ENCODE measurements at regions not wholly inside any gene's neighbourhood (a gene's known extent, or its start where the extent isn't known, plus 50 kb on each side); places are given as distances from the start of the nearest gene placed in this dataset.
"Not testable (repeated sequence)": the region's sequence is repeated elsewhere in the genome, so short reads cannot be mapped to it uniquely, and the experiment has no call there.

GRCh38 chr9:75566813-75567212 is 323.7 kb upstream of the PCSK5 start:
- CTCF ChIA-PET (ENCODE audit: low intra/inter-chr PET ratio, low total read pairs); H4K20me1 ChIP-seq (ENCODE audit: insufficient read depth, low read length); H2AFZ ChIP-seq (ENCODE audit: low read length); H3K79me2 ChIP-seq (ENCODE audit: insufficient read depth, low read length); intact Hi-C loops (cut with micrococcal nuclease; ENCODE audit: unreplicated experiment); in situ Hi-C loops (cut with HindIII; ENCODE audit: extremely low pct_ligation_motif_present, low pct_unique_long_range_greater_than_20kb); H3K4me3 ChIP-seq (replicated peaks in 1 of 3; ENCODE audit: insufficient read depth in 1 of 3, low read depth in 2 of 3, low read length in 3 of 3); BruUV-seq (replicated peaks); H3K9me3 ChIP-seq (ENCODE audit: low read length); H3K27ac ChIP-seq (ENCODE audit: extremely low read length, insufficient read depth, low read length); H3K9ac ChIP-seq (ENCODE audit: insufficient read depth, low read depth, low read length); POLR2A ChIA-PET; FAIRE-seq; H3K27me3 ChIP-seq (ENCODE audit: control insufficient read depth in 1 of 2, insufficient read depth in 2 of 2, low read length in 2 of 2); ATAC-seq; H3K4me2 ChIP-seq (ENCODE audit: low read depth, low read length); H3K36me3 ChIP-seq (replicated peaks in 1 of 2; ENCODE audit: control insufficient read depth in 1 of 2, insufficient read depth in 2 of 2, low read length in 2 of 2); TF ChIP-seq NR2F6 (CRISPR knock-in tag; IDR thresholded peaks at IDR 0.05); SOX6 (IDR thresholded peaks at IDR 0.05); SOX13 (IDR thresholded peaks at IDR 0.05); FOXA1 (IDR thresholded peaks at IDR 0.05); FOXP1 (IDR thresholded peaks at IDR 0.05): not testable (repeated sequence)
- peaks cover 11% of the 10 kb centered on the region for H3K4me1 ChIP-seq (ENCODE audit: insufficient read depth, low read length)
- 0 out of 2 replicates have a peak, but pooled peaks have one; percentile 25 for TF ChIP-seq NR2F6 (IDR thresholded peaks at IDR 0.05)
- TF ChIP-seq ZNF614 (CRISPR knock-in tag; IDR thresholded peaks at IDR 0.05; ENCODE audit: borderline replicate concordance) = peak; percentile 80; the same call in 1 of the 2 replicates
- TF ChIP-seq SOX6 (CRISPR knock-in tag; IDR thresholded peaks at IDR 0.05) = peak; percentile 78
- TF ChIP-seq ARID5B (CRISPR knock-in tag; IDR thresholded peaks at IDR 0.05) = peak; percentile 55; the same call in 1 of the 2 replicates
- peak; percentile 72 for TF ChIP-seq FOXA3 (CRISPR knock-in tag; IDR thresholded peaks at IDR 0.05)
- peak in 1 of 2 experiments; percentile 47; a peak in 1 of 4 replicates for TF ChIP-seq SOX13 (CRISPR knock-in tag; conservative IDR thresholded peaks at IDR 0.05 in 1 of 2, IDR thresholded peaks at IDR 0.05 in 1 of 2)
- TF ChIP-seq FOXA1 (CRISPR knock-in tag; IDR thresholded peaks at IDR 0.05) = peak; percentile 52; the same call in 1 of the 2 replicates
- peak; percentile 19 to 49; a peak in 1 of 4 replicates for TF ChIP-seq NR2F1 (CRISPR knock-in tag; IDR thresholded peaks at IDR 0.05)
- peak; percentile 43; the same call in 1 of the 2 replicates for TF ChIP-seq RARA (CRISPR knock-in tag; IDR thresholded peaks at IDR 0.05)
- TF ChIP-seq SOX5 (CRISPR knock-in tag; IDR thresholded peaks at IDR 0.05; ENCODE audit: borderline replicate concordance) = peak; percentile 57; the same call in 1 of the 2 replicates
- peak; percentile 46; the same call in 1 of the 2 replicates for TF ChIP-seq FOXP1 (CRISPR knock-in tag; IDR thresholded peaks at IDR 0.05)
- peak; percentile 55; the same call in 1 of the 2 replicates for TF ChIP-seq MLX (CRISPR knock-in tag; IDR thresholded peaks at IDR 0.05)
- peak; percentile 46; the same call in 1 of the 2 replicates for TF ChIP-seq BCL6 (CRISPR knock-in tag; IDR thresholded peaks at IDR 0.05)
- TF ChIP-seq HNF4A (CRISPR knock-in tag; IDR thresholded peaks at IDR 0.05) = peak; percentile 68
- 0% methylated on average over 2 of the region's 2 CpGs for WGBS (ENCODE audit: low lambda C conversion rate)
- DNase-seq (ENCODE audit: low spot score) = peak; percentile 42
